Heart left ventricle (tissue), 13 donors: ENCODE measurements at regions not wholly inside any gene's neighbourhood (a gene's known extent, or its start where the extent isn't known, plus 50 kb on each side); places are given as distances from the start of the nearest gene placed in this dataset.

Experiments
- POLR2A ChIP-seq, 2 donors: fragments of 450-650 bp; IDR thresholded peaks; one replicate each; pipeline ENCODE4 v1.6.1; 2017; ENCODE audit warnings: antibody characterized with exemption in 2 of 2, mild to moderate bottlenecking in 2 of 2, moderate library complexity in 2 of 2
- TF ChIP-seq, protein P1 (sequence below), 12 donors: fragments of 200-600 bp; sonication (generic) in 4 of 12; IDR thresholded peaks; one replicate each; pipeline versions ENCODE4 v1.5.0 to v1.8.0; 2018 to 2022; ENCODE audit warnings: antibody characterized with exemption in 12 of 12, mild to moderate bottlenecking in 5 of 12
- donor health status: ischemic (EF 13 %, LVEDD 7.1; RV severe dilation, severe dysfunction).
- donor health status: DM: no; HTN: yes; CAD: no.
- donor health status: DM: no; HTN: no; CAD: no.
- donor health status: ischemic (EF 25% LVEDD 6.9; RV normal size, moderate dysfunction).
- donor health status: ischemic (EF 25% LVEDD 5.7; RV mildly dilated, moderate dysfunction).
- donor health status: ischemic (EF 35%, LVEDD 5.7; RV mildly dilated, moderate dysfunction).
- donor health status: nonischemic (EF 11% LVEDD 7.7; RV severe dilation, severe dysfunction).
- donor health status: DM: yes; HTN: yes; CAD: no.
- donor health status: PGD.
- donor health status: ischemic (EF 29% LVEDD 5.4; RV normal size, mild dysfunction).
- donor health status: nonischemic (EF 23%, LVEDD 6.1; RV moderate dilation, normal function).

DNA sequence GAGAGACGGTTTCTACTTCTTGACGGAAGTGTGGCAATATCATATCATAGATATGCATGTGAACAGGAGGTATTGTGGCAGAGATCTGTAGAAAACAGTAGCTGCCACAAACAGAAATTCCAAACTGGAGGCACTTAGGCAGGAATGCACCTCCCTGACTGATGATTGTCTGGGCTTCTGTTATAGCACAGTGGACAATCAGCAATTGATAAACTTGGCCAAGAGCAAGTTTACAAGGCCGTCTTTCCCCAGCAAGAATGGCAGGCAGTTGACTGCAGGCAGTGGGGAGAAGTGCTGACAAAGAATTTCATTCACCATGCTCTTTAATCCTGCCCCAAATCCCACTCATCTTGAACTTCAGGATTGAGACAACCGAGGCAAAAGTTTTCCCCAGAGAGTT lies 114.4 kb upstream of the STOX2 start:
- TF ChIP-seq, protein P1, sequence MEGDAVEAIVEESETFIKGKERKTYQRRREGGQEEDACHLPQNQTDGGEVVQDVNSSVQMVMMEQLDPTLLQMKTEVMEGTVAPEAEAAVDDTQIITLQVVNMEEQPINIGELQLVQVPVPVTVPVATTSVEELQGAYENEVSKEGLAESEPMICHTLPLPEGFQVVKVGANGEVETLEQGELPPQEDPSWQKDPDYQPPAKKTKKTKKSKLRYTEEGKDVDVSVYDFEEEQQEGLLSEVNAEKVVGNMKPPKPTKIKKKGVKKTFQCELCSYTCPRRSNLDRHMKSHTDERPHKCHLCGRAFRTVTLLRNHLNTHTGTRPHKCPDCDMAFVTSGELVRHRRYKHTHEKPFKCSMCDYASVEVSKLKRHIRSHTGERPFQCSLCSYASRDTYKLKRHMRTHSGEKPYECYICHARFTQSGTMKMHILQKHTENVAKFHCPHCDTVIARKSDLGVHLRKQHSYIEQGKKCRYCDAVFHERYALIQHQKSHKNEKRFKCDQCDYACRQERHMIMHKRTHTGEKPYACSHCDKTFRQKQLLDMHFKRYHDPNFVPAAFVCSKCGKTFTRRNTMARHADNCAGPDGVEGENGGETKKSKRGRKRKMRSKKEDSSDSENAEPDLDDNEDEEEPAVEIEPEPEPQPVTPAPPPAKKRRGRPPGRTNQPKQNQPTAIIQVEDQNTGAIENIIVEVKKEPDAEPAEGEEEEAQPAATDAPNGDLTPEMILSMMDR (IDR thresholded peaks at IDR 0.05) = no peak
- TF ChIP-seq POLR2A (IDR thresholded peaks at IDR 0.05) = no peak
